NCI-H748 treated with DMSO at 0.1 percent for 48 hours (cell line): ENCODE measurements at regions not wholly inside any gene's neighbourhood (a gene's known extent, or its start where the extent isn't known, plus 50 kb on each side); places are given as distances from the start of the nearest gene placed in this dataset.

ENCODE experiments used
- DNase-seq: peaks from one replicate; lab custom pipeline; 2025; lab: John Stamatoyannopoulos, UW

DNA sequence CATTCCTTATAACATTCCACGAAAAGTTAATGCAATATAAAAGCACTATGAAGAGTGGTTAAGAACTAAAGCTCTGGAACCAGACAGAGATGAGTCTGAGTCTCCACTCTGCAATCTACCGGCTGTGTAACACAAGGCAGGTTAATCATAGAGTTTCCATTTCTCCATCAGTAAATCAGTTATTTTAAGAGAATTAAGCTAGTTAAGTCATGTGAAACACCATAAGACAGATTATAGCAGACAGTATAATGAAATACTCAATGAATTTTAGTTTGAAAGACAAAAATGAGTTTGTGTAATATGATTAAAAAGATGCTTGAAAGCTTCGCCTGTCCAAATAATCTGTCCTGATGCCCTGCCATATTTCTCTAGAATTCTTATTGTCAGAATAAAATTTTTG, 282.6 kb upstream of the ACTRT1 start:
- no peak for DNase-seq

DNA sequence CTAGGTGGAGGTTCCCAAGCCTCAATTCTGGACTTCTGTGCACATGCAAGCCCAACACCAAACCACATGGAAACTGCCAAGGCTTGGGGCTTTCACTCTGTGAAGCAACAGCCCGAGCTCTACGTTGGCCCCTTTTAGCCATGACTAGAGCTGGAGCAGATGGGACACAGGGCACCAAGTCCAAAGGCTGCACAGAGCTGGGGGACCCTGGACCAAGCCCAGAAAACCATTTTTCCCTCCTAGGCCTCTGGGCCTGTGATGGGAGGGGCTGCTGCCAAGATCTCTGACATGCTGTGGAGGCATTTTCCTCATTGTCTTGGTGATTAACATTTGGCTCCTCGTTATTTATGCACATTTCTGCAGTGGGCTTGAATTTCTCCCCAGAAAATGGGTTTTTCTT, 258.7 kb upstream of the ACTRT1 start:
- no peak for DNase-seq

DNA sequence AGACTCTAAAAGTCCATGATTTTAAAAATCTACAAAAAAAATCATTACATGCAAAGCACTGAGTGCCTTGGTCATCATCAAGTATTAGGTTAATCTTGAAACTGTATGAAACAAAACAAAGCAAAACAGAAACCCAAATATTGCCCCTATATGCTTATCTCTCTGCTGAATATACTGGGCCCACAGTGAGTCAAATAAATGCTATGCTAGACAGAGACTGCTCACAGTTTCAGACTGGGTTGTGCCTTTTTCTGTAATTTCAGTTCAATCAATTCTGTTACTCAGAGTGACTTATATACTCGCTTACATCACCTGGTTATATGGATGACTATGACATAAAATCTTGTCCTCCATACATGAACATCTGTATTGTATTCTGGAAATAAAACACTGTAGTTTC, 257.1 kb upstream of the ACTRT1 start:
- no peak for DNase-seq

DNA sequence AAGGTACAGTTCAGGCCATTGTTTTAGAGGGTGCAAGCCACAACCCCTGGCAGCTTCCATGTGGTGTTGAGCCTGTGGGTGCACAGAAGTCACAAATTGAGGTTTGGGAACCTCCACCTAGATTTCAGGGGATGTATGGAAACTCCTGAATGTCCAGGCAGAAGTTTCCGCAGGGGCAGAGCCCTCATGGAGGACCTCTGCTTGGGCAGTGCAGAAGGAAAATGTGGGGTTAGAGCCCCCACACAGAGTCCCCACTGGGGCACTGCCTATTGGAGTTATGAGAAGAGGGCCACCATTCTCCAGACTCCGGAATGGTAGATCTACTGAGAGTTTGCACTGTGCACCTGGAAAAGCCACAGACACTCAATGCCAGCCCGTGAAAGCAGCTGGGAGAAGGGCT, 242.0 kb upstream of the ACTRT1 start:
- DNase-seq = no peak

DNA sequence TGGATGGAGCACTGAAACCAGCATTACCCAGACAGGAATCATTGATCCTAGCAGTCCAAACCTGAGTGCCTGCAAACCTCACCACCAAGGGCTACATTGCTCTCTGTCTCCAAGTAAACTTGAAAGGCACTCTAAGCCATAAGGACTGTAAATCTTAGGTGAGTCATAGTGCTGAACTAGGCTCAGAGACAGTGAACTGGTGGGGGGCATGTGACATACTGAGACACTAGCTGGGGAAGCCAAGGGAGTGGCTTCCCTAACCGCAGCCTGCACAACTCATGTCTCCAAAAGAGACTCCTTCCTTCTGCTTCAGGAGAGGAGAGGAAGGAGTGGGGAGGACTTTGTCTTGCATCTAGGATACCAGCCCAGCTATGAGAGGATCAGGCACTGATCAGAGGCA, 235.5 kb upstream of the ACTRT1 start:
- DNase-seq = no peak

DNA sequence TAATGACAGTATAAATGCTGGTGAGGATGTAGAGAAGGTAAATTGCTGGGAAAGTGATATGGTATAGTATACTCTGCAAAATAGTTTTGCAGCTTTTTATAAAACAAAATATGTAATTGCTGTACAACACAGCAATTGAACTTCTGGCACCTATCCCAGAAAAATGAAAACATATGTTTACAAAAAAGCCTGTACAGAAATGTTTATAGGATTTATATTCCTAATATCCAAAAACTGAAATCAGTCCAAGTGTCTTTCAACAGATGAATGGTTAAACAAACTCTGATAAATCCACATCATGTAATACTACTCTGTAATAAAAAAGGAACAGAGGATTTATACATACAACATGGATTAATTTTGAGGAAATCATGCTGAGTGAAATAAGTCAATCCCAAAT, 198.4 kb upstream of the ACTRT1 start:
- no peak for DNase-seq

DNA sequence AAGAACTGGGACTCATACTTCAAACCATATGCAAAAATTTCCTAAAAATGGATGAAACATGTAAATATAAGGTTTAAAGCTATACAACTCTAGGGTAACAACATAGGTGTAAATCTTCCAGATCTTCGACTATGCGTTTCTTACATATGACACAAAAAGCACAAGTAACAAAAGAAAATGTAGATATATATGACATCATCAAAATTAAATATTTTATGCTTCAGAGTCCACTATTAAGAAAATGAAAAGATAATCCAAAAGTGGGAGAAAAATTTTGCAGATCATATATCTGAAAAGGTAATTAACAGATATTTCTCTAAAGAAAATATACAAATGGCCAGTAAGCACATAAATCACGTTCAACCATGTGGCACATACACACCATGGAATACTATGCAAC, 164.2 kb upstream of the ACTRT1 start:
- DNase-seq = no peak

DNA sequence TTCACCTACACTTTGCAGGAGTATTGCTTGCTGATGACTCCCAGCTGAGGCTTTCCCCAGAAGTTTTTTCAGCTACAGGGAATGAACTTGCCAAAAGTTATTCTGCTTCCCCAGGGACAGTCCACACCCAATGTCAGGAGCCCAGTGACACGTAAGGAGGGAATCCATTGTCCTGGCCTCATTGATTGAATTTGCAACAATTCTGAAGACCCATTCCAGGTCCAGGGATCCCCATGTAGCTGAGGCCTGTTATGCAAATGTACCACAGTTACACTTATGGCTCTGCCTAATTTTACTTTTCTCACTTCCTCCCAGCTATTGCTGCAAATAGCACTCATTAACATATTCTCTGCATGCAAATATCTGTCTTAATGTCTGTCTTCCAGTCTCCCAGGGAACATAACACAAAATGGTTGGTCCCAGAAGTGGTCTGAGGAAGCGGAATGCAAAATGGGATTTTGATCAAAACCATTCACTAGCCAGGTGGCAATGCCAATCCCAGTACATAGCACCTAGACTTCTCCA, 113.7 kb upstream of the ACTRT1 start:
- DNase-seq = no peak

DNA sequence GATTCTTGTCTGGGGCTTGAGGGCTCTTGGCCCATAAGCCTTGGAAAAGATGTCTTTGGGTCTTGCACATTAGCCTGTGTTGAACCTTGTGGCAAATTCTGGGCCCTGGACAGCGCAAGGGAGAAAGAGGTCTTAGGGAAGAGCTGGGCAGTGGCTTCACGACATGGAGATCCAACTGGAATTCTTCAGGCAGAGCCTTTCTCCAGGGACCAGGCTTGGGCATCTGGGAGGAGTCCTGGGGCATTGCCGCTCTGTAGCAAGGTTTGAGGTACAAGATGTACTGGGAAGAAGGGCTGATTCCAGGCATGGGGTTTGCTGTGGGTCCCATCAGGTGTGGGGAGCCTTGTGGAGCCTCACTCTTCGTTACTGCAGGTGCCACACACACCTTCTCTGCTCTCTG, 104.0 kb upstream of the ACTRT1 start:
- no peak for DNase-seq

DNA sequence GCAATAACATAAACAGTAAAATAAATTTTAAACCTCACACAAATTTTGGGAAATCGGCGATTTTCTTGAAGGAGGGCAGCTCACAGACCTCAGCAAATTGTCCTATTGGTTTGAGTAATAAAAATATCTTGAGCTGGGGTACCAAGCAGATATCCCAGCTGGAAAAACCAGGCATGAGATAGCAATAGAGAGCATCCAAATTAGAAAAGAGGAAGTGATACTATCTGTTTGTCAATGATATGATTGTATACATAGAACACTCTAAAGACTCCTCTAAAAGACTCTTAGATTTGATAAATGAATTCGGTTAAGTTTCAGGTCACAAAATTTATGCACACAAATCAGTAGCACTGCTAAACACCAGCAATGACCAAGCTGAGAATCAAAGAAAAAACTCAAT, 90.5 kb upstream of the ACTRT1 start:
- no peak for DNase-seq

DNA sequence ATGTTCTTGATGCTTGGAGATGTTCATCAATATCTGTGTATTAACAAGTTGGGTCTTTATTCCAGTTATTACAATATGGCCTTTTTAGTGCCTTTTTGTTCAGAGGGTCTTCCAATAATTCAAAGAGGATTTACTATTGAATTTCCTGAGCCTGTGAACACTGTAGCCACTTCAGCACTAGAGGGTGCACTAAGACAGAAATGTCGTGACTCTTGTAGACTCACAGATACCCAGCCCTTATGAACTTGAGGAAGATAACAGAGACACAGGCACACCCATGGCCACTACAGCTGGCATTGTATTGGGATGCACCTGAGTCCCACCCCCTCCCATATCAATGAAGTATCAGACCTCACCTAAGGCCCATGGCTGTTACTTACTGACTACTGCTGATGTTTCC, 54.4 kb upstream of the ACTRT1 start:
- DNase-seq = peak; percentile 29

DNA sequence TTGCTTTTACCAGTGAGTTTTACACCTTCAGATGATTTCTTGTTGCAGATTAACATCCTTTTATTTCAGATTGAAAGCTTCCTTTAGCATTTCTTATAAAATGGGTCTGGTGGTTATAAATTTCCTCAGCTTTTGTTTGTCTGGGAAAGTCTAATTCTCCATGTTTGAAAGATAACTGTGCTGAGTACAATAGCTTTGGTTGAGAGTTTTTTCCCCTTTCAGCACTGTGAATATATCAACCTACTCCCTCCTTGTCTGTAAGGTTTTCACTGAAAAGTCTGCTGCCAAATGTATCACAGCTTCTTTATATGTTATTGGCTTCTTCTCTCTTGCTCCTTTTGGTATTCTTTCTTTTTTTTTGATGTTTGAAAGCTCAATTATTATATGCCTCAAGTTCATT, 53.5 kb upstream of the ACTRT1 start:
- DNase-seq = no peak
